ENCODE measurements at regions not wholly inside any gene's neighbourhood (a gene's known extent, or its start where the extent isn't known, plus 50 kb on each side); places are given as distances from the start of the nearest gene placed in this dataset.

DNA sequence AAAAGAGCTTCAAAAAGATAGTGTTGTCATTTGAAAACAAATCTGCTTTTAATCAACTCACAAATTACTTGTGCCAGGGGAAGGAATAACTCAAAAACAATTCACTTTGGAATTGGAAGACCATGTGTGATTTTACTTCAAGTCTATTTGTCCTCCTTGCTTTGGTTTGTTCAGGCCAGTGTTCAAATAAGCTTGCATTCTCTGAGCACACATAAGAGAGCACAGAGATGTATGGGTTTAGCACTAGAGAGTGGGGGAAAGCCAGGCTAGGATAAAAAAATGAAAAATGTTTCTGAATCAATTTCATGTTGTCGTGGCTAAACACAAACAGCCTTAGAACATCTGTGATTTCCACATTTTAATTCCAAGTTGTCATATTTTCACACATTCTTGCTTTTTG, 325.7 kb upstream of the LYPLAL1 start:
- 90% methylated on average over 1 of the region's 1 CpG; no CpG with 5 or more reads in 1 of the 2 experiments for WGBS, 2 experiments (ENCODE audit: extremely low coverage in 1 of 2, insufficient coverage in 1 of 2, insufficient read length in 1 of 2, insufficient replicate concordance in 2 of 2, low coverage in 1 of 2, low lambda C conversion rate in 2 of 2, missing lambda C conversion rate in 1 of 2)
- no peaks in the 10 kb centered on the region for H3K9me3 ChIP-seq (ENCODE audit: insufficient read depth in 2 of 2, low read depth in 1 of 2, low read length in 1 of 2)
- H3K9ac ChIP-seq (replicated peaks in 1 of 4; ENCODE audit: extremely low read depth in 1 of 4, low read depth in 3 of 4, low read length in 3 of 4) = no peak overlapping the region
- H2BK15ac ChIP-seq (ENCODE audit: low read length) = no peak overlapping the region
- TF ChIP-seq POLR2A (IDR thresholded peaks at IDR 0.05; ENCODE audit: control extremely low read depth in 1 of 2, low read depth in 2 of 2, low read length in 2 of 2) (no peak), BCL11A (IDR thresholded peaks at IDR 0.05; ENCODE audit: low read depth in 2 of 2, low read length in 2 of 2) (no peak)
- TF ChIP-seq, protein P1, sequence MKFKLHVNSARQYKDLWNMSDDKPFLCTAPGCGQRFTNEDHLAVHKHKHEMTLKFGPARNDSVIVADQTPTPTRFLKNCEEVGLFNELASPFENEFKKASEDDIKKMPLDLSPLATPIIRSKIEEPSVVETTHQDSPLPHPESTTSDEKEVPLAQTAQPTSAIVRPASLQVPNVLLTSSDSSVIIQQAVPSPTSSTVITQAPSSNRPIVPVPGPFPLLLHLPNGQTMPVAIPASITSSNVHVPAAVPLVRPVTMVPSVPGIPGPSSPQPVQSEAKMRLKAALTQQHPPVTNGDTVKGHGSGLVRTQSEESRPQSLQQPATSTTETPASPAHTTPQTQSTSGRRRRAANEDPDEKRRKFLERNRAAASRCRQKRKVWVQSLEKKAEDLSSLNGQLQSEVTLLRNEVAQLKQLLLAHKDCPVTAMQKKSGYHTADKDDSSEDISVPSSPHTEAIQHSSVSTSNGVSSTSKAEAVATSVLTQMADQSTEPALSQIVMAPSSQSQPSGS (IDR thresholded peaks at IDR 0.05; ENCODE audit: low read length) = no peak
- no peaks in the 10 kb centered on the region for H3K36me3 ChIP-seq (ENCODE audit: control insufficient read depth in 2 of 4, insufficient read depth in 4 of 4, low read length in 3 of 4)
- DNase-seq (ENCODE audit: low read depth in 1 of 2, low spot score in 2 of 2) (no peak), FAIRE-seq (no peak)
- no peak overlapping the region for H2BK5ac ChIP-seq (ENCODE audit: low read depth, low read length)
- H2AFZ ChIP-seq (ENCODE audit: low read length) = no peak overlapping the region
- H3K23me2 ChIP-seq (ENCODE audit: low read depth, low read length) = no peaks in the 10 kb centered on the region; the same call in 1 of the 2 replicates
- no peaks in the 10 kb centered on the region for H3K79me2 ChIP-seq (ENCODE audit: control insufficient read depth in 1 of 2, insufficient read depth in 2 of 2, low read length in 2 of 2)
- ChIA-PET POLR2A (ENCODE audit: partially characterized antibody) (no interaction called here), CTCF (ENCODE audit: partially characterized antibody) (interaction anchor here (0.6 to 1.3 kb wide), 2 partner anchors 60 to 113 kb away, joined by 3 read pairs; no protein-coding TSS in a partner anchor)
- H4K91ac ChIP-seq (replicated peaks; ENCODE audit: insufficient read length, low read length) = no peak overlapping the region
- no peak overlapping the region for H3K4ac ChIP-seq (replicated peaks; ENCODE audit: insufficient read length, low read depth, low read length)
- no peak overlapping the region for H2BK120ac ChIP-seq (replicated peaks; ENCODE audit: low read depth, low read length)
- H3K23ac ChIP-seq (ENCODE audit: insufficient read length) = no peak overlapping the region
- no peaks in the 10 kb centered on the region for H3K79me1 ChIP-seq (ENCODE audit: low read depth, low read length)
- H3K18ac ChIP-seq (ENCODE audit: extremely low read depth, low read length) = no peak overlapping the region
- H3K4me1 ChIP-seq (replicated peaks in 1 of 4; ENCODE audit: control insufficient read depth in 3 of 4, insufficient read depth in 4 of 4, low read length in 3 of 4) = no peaks in the 10 kb centered on the region
- H3K4me3 ChIP-seq (ENCODE audit: extremely low read depth in 1 of 4, insufficient read depth in 2 of 4, low read depth in 3 of 4, low read length in 4 of 4) = no peak overlapping the region
- no peak overlapping the region for H3K4me2 ChIP-seq (ENCODE audit: insufficient read depth in 1 of 2, low read depth in 2 of 2, low read length in 2 of 2)
- H4K8ac ChIP-seq (ENCODE audit: extremely low read depth, insufficient read depth, low read length) = no peak overlapping the region
- H3K14ac ChIP-seq (ENCODE audit: insufficient read length) = no peak overlapping the region
- H3K27me3 ChIP-seq (replicated peaks in 1 of 4; ENCODE audit: control insufficient read depth in 3 of 4, extremely low read depth in 1 of 4, insufficient read depth in 3 of 4, low read length in 3 of 4) = no peaks in the 10 kb centered on the region
- no peak overlapping the region for H4K5ac ChIP-seq (ENCODE audit: insufficient read length, low read depth, low read length)
- no peak overlapping the region for H3K27ac ChIP-seq (ENCODE audit: low read depth, low read length)
- H4K20me1 ChIP-seq (replicated peaks in 1 of 2; ENCODE audit: control insufficient read depth in 1 of 2, insufficient read depth in 2 of 2, low read length in 2 of 2) = no peaks in the 10 kb centered on the region
- no peak overlapping the region for H3K56ac ChIP-seq (replicated peaks; ENCODE audit: insufficient read length, low read depth, low read length)
- H2AK5ac ChIP-seq (ENCODE audit: low read depth, low read length) = no peak overlapping the region
- H2BK12ac ChIP-seq (ENCODE audit: low read depth, low read length) = no peak overlapping the region
- no peak overlapping the region for H2BK20ac ChIP-seq (ENCODE audit: low read length)
